ENCODE measurements at regions not wholly inside any gene's neighbourhood (a gene's known extent, or its start where the extent isn't known, plus 50 kb on each side); places are given as distances from the start of the nearest gene placed in this dataset.

GRCh38 chr5:145437627-145438026 lies 397.5 kb downstream of the PRELID2 start:
- no peak for TF ChIP-seq POLR2AphosphoS5 (IDR thresholded peaks at IDR 0.05; ENCODE audit: low read depth)
- TF ChIP-seq GABPA (IDR thresholded peaks at IDR 0.05; ENCODE audit: low read depth), result no peak
- no peak for TF ChIP-seq SPI1 (IDR thresholded peaks at IDR 0.05; ENCODE audit: borderline replicate concordance, low read depth)
- TF ChIP-seq, protein P1, sequence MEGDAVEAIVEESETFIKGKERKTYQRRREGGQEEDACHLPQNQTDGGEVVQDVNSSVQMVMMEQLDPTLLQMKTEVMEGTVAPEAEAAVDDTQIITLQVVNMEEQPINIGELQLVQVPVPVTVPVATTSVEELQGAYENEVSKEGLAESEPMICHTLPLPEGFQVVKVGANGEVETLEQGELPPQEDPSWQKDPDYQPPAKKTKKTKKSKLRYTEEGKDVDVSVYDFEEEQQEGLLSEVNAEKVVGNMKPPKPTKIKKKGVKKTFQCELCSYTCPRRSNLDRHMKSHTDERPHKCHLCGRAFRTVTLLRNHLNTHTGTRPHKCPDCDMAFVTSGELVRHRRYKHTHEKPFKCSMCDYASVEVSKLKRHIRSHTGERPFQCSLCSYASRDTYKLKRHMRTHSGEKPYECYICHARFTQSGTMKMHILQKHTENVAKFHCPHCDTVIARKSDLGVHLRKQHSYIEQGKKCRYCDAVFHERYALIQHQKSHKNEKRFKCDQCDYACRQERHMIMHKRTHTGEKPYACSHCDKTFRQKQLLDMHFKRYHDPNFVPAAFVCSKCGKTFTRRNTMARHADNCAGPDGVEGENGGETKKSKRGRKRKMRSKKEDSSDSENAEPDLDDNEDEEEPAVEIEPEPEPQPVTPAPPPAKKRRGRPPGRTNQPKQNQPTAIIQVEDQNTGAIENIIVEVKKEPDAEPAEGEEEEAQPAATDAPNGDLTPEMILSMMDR (IDR thresholded peaks at IDR 0.05; ENCODE audit: insufficient read depth, low read length), result no peak
- TF ChIP-seq, protein P2, sequence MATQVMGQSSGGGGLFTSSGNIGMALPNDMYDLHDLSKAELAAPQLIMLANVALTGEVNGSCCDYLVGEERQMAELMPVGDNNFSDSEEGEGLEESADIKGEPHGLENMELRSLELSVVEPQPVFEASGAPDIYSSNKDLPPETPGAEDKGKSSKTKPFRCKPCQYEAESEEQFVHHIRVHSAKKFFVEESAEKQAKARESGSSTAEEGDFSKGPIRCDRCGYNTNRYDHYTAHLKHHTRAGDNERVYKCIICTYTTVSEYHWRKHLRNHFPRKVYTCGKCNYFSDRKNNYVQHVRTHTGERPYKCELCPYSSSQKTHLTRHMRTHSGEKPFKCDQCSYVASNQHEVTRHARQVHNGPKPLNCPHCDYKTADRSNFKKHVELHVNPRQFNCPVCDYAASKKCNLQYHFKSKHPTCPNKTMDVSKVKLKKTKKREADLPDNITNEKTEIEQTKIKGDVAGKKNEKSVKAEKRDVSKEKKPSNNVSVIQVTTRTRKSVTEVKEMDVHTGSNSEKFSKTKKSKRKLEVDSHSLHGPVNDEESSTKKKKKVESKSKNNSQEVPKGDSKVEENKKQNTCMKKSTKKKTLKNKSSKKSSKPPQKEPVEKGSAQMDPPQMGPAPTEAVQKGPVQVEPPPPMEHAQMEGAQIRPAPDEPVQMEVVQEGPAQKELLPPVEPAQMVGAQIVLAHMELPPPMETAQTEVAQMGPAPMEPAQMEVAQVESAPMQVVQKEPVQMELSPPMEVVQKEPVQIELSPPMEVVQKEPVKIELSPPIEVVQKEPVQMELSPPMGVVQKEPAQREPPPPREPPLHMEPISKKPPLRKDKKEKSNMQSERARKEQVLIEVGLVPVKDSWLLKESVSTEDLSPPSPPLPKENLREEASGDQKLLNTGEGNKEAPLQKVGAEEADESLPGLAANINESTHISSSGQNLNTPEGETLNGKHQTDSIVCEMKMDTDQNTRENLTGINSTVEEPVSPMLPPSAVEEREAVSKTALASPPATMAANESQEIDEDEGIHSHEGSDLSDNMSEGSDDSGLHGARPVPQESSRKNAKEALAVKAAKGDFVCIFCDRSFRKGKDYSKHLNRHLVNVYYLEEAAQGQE (IDR thresholded peaks at IDR 0.05; ENCODE audit: insufficient replicate concordance, low read depth), result no peak
- Histone ChIP-seq H3K27ac (replicated peaks) (no peak overlapping the region), H3K27me3 (ENCODE audit: insufficient read depth, poor library complexity, severe bottlenecking) (no peaks in the 10 kb centered on the region), H3K4me3 (replicated peaks; ENCODE audit: insufficient read depth, low read length) (no peak overlapping the region)
- DNase-seq (ENCODE audit: low read depth in 1 of 2, low spot score in 1 of 2), result no peak

DNA sequence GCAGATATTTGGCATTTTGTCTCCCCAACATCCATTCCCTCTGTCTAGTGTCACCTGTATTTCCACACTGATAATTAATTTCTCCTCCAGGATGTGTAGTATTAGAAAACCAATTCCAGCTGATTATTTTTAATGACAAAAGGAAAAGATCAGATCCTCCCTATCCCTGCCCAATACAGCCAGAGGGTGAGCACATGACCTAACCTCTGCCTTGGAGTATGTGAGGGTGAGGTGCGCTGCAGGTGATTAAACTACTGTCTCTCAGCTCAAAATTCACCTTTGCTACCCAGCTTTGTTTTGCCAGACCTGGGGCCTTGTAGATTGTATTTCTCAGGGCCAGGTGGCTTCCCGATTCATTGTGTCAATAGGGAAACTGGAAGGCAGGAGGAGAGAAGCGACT lies 402.1 kb downstream of the PRELID2 start:
- DNase-seq (ENCODE audit: low read depth in 1 of 2, low spot score in 1 of 2), result no peak
- Histone ChIP-seq H3K27me3 (ENCODE audit: insufficient read depth, poor library complexity, severe bottlenecking) (no peaks in the 10 kb centered on the region), H3K4me3 (replicated peaks; ENCODE audit: insufficient read depth, low read length) (no peak overlapping the region), H3K27ac (replicated peaks) (no peak overlapping the region)
- no peak for TF ChIP-seq GABPA (IDR thresholded peaks at IDR 0.05; ENCODE audit: low read depth)
- TF ChIP-seq, protein P2 (IDR thresholded peaks at IDR 0.05; ENCODE audit: insufficient replicate concordance, low read depth), result no peak
- TF ChIP-seq SPI1 (IDR thresholded peaks at IDR 0.05; ENCODE audit: borderline replicate concordance, low read depth), result no peak
- TF ChIP-seq, protein P1 (IDR thresholded peaks at IDR 0.05; ENCODE audit: insufficient read depth, low read length), result no peak

- no peak overlapping the region for H3K27ac ChIP-seq (replicated peaks)
- no peak for DNase-seq (ENCODE audit: low read depth in 1 of 2, low spot score in 1 of 2)
- TF ChIP-seq, protein P1 (IDR thresholded peaks at IDR 0.05; ENCODE audit: insufficient read depth, low read length), result no peak
- TF ChIP-seq POLR2AphosphoS5 (IDR thresholded peaks at IDR 0.05; ENCODE audit: low read depth) (no peak), SPI1 (IDR thresholded peaks at IDR 0.05; ENCODE audit: borderline replicate concordance, low read depth) (no peak), GABPA (IDR thresholded peaks at IDR 0.05; ENCODE audit: low read depth) (no peak)
- TF ChIP-seq, protein P2 (IDR thresholded peaks at IDR 0.05; ENCODE audit: insufficient replicate concordance, low read depth), result no peak
- H3K27me3 ChIP-seq (ENCODE audit: insufficient read depth, poor library complexity, severe bottlenecking), result no peaks in the 10 kb centered on the region
- no peak overlapping the region for H3K4me3 ChIP-seq (replicated peaks; ENCODE audit: insufficient read depth, low read length)
These were observed 406.0 kb downstream of the PRELID2 start for GRCh38 chr5:145429170-145429569.
